ENCODE measurements at regions not wholly inside any gene's neighbourhood (a gene's known extent, or its start where the extent isn't known, plus 50 kb on each side); places are given as distances from the start of the nearest gene placed in this dataset.

DNA sequence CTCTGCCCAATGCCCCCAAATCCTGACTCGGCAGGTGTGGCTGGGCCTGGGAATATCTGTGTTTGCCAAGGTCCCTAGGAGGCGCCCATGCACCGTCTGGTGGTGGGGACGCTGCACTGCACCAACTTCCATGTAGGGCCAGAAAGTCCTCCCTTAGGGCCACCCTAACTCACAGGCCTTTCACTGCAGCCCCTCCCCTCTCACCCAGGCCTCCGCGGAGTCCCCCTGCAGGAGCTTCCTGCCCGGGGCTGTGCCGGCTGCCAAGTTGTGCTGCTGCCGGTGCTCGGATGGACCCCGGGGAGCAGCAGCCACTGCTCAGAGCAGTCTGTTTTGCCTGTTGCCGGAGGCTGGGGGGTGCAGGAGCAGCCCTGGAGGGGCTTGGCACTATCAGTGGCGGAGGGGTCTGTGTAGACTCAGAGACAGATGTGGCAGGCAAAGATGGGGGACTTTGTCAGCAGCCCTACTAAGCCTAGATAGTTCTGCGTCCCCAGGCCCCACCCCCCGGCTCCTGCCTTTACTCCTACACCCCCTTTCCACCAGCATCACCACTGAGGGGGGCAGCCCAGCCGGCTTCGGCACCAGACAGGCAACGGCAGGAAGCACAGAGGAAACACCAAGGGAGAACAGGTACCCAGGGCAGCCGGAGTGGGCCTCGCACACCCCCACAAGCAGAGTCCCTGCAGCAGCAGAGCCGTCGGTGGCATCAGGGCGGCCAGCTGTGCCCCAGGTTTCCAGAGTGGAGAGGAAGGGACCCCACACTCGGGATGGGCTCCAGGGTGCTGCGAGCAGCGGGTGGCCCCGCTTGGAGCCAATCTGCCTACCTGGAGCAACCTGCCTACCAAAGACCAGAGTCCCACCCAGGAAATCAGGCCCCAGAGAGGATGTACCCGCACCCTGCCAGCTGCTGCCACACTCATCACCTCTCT lies 124.3 kb downstream of the TRIM29 start:
- no peak for DNase-seq

- DNase-seq = no peak
Measured at GRCh38 chr11:120012245-120012644, 125.7 kb downstream of the TRIM29 start.

DNA sequence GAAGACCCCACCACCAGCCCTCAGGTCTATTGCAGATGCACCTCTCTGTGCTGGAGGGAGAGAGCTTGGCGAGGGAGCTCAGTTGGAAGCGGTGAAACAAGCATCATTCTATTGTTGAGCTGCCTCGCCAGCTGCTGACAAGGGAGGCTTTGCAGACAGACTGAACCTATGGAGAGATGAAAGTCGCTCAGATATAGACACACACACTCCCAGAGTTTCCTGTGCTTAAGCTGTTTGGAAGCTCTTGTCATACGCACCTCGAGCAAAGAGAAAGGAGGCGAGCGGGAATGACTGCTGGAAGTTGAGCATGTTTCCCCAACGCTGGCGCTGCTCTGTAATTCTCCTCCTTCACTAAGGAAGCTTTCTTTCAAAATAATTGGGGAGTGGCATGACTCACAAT lies 126.1 kb downstream of the TRIM29 start:
- no peak for DNase-seq

- DNase-seq = no peak
Measured at GRCh38 chr11:120010775-120011174, 127.1 kb downstream of the TRIM29 start.

DNA sequence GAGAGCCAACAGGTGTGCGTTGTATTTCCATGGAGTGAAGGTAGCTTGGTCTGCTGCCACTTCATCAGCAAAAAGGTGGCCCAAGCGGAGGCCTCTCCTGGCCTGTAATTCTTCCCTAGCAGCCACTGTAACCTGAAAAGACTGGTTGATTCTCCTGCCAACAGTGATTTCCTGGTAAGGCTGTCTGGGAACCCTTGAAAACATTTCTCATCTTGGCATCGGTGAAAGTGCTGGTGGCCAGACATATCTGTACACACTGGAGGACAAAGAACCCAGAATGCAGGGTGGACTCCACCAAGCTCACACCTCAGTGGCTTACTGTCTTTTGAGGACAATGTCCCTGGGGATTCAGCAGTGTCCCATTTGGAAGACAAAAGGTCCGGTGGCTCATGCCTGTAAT lies 128.0 kb downstream of the TRIM29 start:
- DNase-seq = no peak

- no peak for DNase-seq
Measured at GRCh38 chr11:120007144-120007543, 130.8 kb downstream of the TRIM29 start.

- DNase-seq = no peak
Measured at GRCh38 chr11:120004723-120005122, 133.2 kb downstream of the TRIM29 start.

DNA sequence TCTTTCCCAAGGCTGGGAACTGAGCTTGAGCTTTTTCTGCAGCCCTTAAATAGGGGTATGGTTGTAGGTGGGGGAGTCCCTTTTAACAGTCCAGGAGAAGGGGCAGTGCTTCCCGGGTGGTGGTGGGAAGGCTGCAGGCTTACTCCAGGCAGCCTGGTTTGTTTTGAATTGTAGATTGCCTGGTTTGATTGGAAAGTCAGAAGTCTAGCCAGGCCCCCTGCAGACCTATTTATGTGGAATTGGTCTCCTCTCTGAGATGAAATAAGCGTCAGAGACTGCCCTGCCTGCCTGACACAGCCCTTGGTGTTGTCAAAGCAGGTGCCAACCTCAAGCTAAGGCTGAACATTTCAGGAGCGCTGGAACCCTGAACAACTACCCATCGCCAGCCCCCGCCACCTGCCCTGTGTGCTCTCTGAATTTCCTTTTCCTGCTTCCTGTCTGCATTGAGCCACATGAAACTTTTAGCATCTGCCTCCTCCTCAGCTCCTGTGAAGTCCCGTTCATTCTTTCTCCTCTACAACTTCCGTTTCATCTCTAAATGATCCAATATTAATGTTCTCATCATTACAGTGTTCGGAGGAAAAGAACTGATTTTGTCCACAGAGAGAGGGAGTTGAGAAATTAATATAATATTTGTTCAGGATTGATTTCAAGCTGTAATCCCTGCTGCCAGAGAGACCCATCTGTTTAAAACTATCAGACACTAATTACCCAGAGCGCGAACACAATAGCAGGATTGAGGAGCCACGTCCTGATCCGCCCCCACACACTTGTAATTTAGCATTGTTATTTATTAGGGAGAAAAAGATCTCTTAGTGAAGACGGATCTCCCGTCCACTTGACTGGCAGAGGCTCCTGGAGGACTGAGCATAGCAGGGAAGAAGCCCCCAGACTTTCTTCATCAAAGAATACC lies 136.5 kb downstream of the TRIM29 start:
- no peak for DNase-seq

GRCh38 chr11:119999220-119999619 lies 138.7 kb downstream of the TRIM29 start:
- no peak for DNase-seq

DNA sequence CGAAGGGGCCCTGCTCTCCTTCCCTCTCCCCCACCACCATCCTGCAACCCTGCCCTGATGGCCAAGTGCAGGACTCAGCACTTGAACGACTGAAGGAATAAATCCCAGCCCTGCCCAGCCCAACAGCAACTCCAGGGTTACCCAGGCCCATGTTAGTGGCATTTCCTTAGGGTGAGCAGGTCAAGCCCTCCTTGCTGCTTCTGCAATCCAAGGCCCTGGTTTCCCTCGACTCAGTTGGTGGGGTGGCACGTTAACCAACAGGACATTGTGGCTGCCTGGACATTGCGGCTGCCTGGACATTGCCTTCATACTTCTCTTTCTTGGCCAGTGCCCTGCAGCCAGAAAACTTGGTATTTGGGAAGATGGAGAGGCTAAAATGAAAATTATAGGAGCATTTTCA lies 141.4 kb downstream of the TRIM29 start:
- no peak for DNase-seq

DNA sequence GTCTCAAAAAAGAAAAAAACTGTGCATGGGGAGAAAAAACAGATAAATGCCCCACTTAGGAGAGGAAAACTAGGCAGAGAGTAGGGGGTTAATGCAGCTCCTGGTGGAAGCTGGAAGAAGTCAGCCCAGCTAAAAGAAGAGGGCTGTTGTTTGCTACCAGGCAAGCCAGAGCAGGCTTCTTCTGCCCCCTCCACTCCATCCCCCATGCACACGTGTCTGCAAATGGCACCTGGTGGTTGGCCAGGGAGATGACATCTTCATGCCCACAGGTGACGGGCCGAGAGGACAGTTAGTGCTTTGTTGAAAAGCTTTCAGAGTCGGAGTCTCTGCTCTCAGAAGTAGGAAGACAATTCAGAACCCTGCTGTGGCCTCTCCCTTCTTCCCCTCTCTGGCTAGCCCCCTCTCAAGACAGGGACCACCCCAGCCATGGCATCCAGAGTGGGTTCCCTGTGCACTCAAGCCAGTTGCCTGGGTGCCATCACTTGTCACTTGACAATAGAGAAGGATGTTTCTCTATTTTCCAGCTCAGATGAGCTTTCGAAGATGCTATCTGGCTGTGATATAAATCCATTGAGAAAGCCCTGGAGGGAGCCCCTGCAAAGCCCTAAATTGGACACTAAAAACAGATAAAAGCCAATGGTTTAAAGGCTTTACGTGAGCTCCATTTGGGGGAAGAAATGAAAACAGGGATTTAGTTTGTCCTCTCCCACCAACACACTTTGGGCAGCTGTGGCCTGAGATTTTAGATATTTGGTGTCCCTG lies 142.0 kb downstream of the TRIM29 start:
- DNase-seq = no peak

- DNase-seq = no peak
Measured at GRCh38 chr11:119993722-119994121, 144.2 kb downstream of the TRIM29 start.

DNA sequence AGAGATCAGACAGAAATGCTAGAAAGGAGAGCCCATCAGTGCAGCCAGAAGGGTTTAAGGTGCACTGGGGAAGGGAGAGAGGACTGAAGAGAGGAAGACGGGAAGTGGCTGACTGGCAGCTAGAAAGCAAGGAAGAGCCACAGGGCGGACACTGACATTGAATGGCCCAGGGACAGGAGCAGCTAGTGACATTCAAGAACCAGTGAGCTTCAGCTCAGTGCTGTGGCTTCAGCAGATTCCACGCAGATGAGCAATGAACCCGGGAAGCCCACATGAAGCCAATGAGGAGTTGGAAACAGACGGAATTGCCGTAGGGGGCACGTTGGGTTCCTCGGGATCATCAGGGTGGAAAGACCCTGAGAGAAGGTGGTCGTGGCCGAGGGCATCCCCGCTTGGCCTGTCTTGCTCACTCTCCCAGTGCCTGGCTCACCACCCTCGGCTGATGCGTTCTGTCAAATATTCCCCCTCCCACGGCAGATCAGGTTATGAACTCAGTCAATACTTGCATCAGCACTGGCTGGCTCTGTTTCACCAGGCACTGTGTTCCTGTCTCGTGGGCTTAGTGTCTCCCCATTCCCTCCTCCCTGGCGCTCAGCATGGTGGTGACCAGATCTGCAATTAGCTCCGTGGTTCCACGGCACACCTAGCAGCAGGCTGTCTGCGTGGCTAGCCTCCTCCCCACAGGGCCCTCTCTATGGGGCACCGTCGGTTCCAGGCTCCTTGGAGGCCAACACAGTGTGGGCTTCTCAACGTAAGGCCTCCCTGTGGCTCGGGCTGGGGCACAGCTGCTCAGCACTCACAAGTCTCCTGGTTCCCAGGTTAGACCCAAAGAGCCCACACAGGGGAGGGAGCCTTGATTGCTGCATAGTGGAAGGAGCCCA lies 145.5 kb downstream of the TRIM29 start:
- no peak for DNase-seq

DNA sequence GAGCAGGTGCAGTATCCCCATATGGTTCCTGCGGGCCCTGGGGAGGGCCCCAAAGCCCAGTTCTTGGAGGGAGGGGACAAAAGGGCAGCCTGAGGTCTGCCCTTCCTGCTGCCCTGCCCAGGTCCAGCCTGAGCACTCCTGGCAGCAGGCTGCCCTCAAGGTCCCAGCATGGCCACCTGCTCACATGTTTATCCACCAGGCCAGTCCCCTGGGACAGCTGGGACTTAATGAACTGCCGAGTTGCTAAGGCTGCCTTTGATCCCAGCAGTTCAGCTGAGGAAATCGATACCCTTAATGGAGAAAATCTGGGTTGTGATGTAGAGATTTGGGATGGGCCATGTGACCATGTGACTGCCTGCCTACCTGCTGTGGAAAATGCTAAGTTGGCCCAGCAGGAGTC lies 146.2 kb downstream of the TRIM29 start:
- DNase-seq = no peak

- DNase-seq = no peak
Measured at GRCh38 chr11:119991022-119991404, 146.9 kb downstream of the TRIM29 start.

DNA sequence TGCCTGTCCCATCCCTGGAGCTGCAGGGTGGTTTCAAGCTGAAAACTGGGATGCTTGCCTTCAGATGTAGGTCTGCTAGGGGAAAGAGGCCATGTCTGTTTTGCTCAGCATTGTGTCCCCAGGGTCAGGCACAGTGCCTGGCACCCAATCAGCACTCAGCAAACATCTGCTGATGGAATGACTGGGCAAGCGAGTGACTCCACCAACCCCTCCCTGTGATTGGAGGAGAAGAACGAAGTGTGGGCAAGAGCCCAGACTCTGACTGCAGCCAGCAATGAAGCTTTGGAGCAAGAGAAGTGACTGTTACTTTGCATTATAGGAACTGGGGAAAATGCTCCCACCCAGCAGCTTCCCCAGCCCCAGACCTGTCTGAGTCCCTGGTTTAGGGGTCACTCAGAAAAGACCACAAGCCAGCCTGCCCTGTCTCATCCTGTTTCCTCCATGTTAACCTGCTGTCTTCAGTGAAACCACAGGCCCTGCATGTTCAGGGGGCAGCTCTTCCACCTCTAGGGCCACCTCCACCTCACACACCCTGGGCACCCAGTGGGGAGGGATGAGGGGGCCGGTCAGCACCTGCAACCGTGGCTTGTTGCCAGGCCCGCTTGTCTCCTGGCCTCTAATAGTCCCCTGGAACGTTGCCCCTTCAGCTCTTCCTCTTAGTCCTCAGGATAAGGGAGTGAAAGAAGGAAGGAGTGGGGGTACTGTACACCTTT lies 147.4 kb downstream of the TRIM29 start:
- DNase-seq = no peak

DNA sequence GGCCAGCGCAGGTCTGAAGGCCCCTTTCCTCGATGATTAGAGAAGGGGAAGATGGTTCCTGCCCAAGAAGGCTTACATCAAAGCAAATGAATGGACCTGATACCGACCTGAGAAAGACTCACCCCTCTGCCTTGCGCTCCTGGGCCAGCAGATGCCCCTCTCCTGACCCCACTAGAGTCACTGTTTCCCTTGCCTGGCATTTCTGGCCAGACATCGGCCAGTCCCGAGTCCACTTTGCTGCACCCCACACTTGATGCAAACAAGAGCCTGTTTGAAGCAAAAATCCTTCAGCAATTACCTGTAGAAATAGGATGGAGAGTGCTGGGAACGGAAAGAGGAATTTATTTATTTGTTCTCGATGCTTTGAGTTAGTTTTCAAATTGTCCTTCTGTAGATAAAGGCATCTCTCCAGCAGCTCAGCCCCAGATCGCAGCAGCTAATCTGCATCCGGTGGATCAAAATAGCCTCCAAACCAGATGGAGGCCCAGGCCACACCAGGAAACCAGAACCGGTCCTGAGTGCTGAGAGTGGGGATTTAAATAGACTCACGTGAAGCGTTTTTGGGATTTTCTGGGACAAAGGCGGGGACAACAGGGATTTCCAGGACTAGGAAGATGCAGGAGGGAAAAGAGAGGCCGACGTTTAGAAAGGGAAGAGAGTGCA lies 148.6 kb downstream of the TRIM29 start:
- no peak for DNase-seq

- DNase-seq = no peak
Measured at GRCh38 chr11:119985551-119985950, 152.4 kb downstream of the TRIM29 start.

- no peak for DNase-seq
Measured at GRCh38 chr11:119983816-119984215, 154.1 kb downstream of the TRIM29 start.

- DNase-seq = no peak
Measured at GRCh38 chr11:119983240-119983732, 154.6 kb downstream of the TRIM29 start.
